ENCODE measurements at regions not wholly inside any gene's neighbourhood (a gene's known extent, or its start where the extent isn't known, plus 50 kb on each side); places are given as distances from the start of the nearest gene placed in this dataset.

GRCh38 chr10:21165489-21165888, 268.4 kb upstream of the NEBL start:
- Mint-ChIP-seq H3K9me3 (peaks cover 12% of the 10 kb centered on the region), H3K27ac (no peak overlapping the region), H3K27me3 (ENCODE audit: low read depth) (no peaks in the 10 kb centered on the region), H3K36me3 (peaks cover 2% of the 10 kb centered on the region), H3K4me3 (no peak overlapping the region), H3K4me1 (peaks cover 4% of the 10 kb centered on the region)
- TF ChIP-seq, protein P1, sequence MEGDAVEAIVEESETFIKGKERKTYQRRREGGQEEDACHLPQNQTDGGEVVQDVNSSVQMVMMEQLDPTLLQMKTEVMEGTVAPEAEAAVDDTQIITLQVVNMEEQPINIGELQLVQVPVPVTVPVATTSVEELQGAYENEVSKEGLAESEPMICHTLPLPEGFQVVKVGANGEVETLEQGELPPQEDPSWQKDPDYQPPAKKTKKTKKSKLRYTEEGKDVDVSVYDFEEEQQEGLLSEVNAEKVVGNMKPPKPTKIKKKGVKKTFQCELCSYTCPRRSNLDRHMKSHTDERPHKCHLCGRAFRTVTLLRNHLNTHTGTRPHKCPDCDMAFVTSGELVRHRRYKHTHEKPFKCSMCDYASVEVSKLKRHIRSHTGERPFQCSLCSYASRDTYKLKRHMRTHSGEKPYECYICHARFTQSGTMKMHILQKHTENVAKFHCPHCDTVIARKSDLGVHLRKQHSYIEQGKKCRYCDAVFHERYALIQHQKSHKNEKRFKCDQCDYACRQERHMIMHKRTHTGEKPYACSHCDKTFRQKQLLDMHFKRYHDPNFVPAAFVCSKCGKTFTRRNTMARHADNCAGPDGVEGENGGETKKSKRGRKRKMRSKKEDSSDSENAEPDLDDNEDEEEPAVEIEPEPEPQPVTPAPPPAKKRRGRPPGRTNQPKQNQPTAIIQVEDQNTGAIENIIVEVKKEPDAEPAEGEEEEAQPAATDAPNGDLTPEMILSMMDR (IDR thresholded peaks at IDR 0.05; ENCODE audit: unreplicated experiment): no peak
- DNase-seq (ENCODE audit: low spot score in 2 of 2, unreplicated experiment in 2 of 2): no peak

DNA sequence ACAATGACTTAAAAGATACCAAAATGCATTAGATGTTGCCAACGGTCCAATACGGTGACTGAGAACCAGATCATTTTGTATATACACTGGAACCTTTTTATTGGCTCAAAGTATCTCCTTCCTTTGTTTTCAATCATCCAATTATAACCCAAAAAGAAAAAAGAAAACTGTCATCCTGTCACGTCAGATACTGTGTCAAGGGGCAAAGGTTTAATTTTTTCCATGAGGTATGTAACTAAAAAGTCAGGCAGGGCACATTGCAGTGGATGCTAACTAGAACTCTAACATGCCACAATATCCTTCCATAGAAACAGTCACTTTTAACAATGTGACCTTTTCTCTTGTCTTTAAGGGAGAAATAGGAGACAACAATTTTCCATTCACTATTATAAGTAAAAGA, 267.6 kb upstream of the NEBL start:
- Mint-ChIP-seq H3K27ac (no peak overlapping the region), H3K4me1 (peaks cover 6% of the 10 kb centered on the region)
- TF ChIP-seq, protein P1 (IDR thresholded peaks at IDR 0.05; ENCODE audit: unreplicated experiment): no peak

DNA sequence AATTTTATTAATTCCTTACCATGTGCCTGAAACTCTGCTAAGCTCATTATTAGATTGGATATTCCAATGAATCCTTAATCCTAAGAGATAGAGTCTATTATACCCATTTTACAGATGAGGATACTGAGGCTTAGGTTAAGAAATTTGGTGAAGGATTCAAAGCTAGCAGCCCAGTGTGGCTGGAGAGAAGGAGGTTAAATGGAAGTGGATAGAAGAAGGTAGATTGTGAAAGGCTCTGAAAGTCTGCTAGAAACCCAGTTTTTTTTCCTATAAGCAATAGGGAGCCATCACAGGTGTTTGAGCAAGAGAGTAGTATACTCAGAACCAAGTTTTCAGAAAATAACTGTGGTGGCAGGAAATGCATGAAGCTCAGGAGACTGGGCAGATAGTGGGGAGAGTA, 265.8 kb upstream of the NEBL start:
- Mint-ChIP-seq H3K4me1 (peaks cover 7% of the 10 kb centered on the region), H3K27ac (no peak overlapping the region)

More for the DNA sequence above, 267.6 kb upstream of the NEBL start:
- DNase-seq (ENCODE audit: low spot score in 2 of 2, unreplicated experiment in 2 of 2): no peak
- H3K36me3 Mint-ChIP-seq: peaks cover 2% of the 10 kb centered on the region
- no peak overlapping the region for H3K4me3 Mint-ChIP-seq
- no peaks in the 10 kb centered on the region for H3K27me3 Mint-ChIP-seq (ENCODE audit: low read depth)
- peaks cover 12% of the 10 kb centered on the region for H3K9me3 Mint-ChIP-seq

DNA sequence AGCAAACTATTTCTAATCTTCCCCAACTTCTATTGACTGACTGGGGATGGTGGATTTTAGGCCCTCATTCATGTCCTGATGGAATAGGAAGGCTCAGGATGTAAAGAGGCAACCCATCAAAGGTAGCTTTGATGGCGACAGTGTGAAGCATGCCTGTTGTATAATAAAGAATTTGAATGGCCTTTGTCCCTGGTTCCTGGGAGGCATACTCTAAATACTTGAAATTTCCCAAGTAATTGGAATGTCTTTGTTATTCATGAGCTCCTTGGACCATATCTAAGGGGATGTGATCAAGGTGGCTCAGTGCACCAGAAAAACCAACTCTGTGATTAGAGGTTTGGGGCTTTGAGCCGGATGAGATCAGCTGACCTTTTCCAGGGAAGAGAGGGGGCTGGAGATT, 264.5 kb upstream of the NEBL start:
- peaks cover 2% of the 10 kb centered on the region for H3K36me3 Mint-ChIP-seq
- H3K4me1 Mint-ChIP-seq: peaks cover 7% of the 10 kb centered on the region
- DNase-seq (ENCODE audit: low spot score in 2 of 2, unreplicated experiment in 2 of 2): no peak
- H3K4me3 Mint-ChIP-seq: no peak overlapping the region
- peaks cover 12% of the 10 kb centered on the region for H3K9me3 Mint-ChIP-seq
- H3K27me3 Mint-ChIP-seq (ENCODE audit: low read depth): no peaks in the 10 kb centered on the region
- TF ChIP-seq, protein P1 (IDR thresholded peaks at IDR 0.05; ENCODE audit: unreplicated experiment): no peak
- H3K27ac Mint-ChIP-seq: no peak overlapping the region

More for the DNA sequence above, 265.8 kb upstream of the NEBL start:
- TF ChIP-seq, protein P1 (IDR thresholded peaks at IDR 0.05; ENCODE audit: unreplicated experiment): no peak
- Mint-ChIP-seq H3K27me3 (ENCODE audit: low read depth) (no peaks in the 10 kb centered on the region), H3K4me3 (no peak overlapping the region), H3K36me3 (peaks cover 2% of the 10 kb centered on the region), H3K9me3 (peaks cover 12% of the 10 kb centered on the region)
- no peak for DNase-seq (ENCODE audit: low spot score in 2 of 2, unreplicated experiment in 2 of 2)

DNA sequence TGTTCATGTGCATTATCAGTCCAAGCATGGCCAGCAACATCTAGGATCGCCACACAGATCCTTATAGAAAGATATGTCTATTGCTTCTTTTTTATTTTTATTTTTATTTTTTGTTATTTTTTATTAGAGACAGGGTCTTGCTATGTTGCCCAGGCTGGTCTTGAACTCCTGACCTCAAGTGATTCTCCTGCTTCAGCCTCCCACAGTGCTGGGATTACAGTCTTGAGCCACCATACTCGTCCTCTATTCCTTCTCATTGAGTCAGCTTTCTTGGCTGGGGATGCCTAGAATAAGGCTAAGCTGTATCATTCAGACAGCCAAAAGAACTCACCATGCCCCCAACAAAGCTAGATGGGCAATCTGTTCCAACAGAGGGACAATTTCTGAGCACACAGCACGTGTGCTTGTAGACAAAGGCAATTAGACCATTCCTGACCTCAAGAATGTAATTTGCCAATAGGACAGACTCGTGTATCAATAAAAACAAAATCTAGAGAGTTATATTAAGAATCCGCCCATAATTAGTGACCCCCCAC, 264.0 kb upstream of the NEBL start:
- H3K4me3 Mint-ChIP-seq: no peak overlapping the region
- H3K27ac Mint-ChIP-seq: no peak overlapping the region
- peaks cover 9% of the 10 kb centered on the region for H3K4me1 Mint-ChIP-seq
- H3K27me3 Mint-ChIP-seq (ENCODE audit: low read depth): no peaks in the 10 kb centered on the region
- H3K36me3 Mint-ChIP-seq: peaks cover 2% of the 10 kb centered on the region
- DNase-seq (ENCODE audit: low spot score in 2 of 2, unreplicated experiment in 2 of 2): no peak
- H3K9me3 Mint-ChIP-seq: peaks cover 8% of the 10 kb centered on the region
- TF ChIP-seq, protein P1 (IDR thresholded peaks at IDR 0.05; ENCODE audit: unreplicated experiment): no peak

DNA sequence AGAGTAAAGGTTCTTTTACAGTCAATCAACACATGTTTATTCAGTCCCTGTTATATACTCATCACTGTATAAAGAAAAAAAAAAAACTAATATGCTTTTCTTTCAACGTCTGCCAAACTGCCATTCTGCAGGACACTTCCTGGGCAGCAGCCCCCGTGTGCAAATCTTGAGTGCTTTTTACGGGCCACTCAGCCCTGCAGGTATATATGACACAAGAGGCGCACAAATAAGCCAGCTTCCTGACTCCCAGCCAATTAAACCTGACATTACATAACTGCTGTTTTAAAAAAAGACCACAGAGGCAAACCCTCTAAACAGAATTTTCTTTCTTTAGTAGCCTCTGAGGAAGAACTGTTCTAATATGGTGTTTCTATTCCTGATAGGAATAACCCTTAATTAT, 263.0 kb upstream of the NEBL start:
- peaks cover 2% of the 10 kb centered on the region for H3K36me3 Mint-ChIP-seq
- H3K4me1 Mint-ChIP-seq: peaks cover 17% of the 10 kb centered on the region
- H3K9me3 Mint-ChIP-seq: peaks cover 8% of the 10 kb centered on the region
- H3K27me3 Mint-ChIP-seq (ENCODE audit: low read depth): no peaks in the 10 kb centered on the region
- TF ChIP-seq, protein P1 (IDR thresholded peaks at IDR 0.05; ENCODE audit: unreplicated experiment): no peak
- H3K27ac Mint-ChIP-seq: no peak overlapping the region
- H3K4me3 Mint-ChIP-seq: no peak overlapping the region
- DNase-seq (ENCODE audit: low spot score in 2 of 2, unreplicated experiment in 2 of 2): no peak
